ENCODE measurements at regions not wholly inside any gene's neighbourhood (a gene's known extent, or its start where the extent isn't known, plus 50 kb on each side); places are given as distances from the start of the nearest gene placed in this dataset.

- DNase-seq (ENCODE audit: low read depth): peak; percentile 91
Measured at GRCh38 chr3:24595796-24596195, 101.1 kb upstream of the THRB start.

GRCh38 chr3:24596626-24597025 is 102.0 kb upstream of the THRB start:
- DNase-seq (ENCODE audit: low read depth): no peak

DNA sequence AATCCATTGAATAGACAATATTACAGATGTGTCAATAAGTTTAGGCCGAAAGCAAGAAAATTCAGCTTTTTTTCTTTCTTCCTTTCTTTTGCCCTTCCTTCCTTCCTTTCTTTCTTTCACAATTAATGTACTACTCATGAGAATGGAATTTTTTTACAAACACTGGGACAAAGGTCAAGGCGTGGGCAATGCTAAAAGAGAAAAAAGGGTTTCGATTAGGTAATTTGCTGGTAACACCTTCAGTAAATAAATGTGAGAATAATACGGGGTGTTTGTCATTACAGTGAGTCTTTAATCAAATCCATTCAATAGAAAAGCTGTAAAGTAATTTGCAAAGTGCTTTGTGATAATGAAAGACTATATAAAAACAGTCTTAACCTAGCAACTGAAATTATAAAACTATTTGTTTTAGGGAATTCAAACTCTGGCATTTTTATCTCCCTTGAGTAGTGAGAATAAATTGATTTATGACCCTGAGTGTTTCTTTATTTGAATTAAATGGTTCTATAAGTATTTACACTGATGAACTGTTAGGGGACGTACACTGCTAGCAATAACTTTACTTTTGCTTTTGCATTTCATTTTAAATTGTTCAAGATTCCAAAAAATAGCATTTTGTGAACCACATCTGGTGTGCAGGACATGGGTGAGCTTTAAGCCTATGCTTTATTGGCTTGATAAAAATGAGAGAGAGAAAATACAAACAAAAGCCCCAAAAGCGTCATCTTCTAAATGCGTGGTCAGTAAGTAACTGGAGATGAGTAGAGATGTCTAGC is 104.2 kb upstream of the THRB start:
- peak; percentile 95 for DNase-seq (ENCODE audit: low read depth)

DNA sequence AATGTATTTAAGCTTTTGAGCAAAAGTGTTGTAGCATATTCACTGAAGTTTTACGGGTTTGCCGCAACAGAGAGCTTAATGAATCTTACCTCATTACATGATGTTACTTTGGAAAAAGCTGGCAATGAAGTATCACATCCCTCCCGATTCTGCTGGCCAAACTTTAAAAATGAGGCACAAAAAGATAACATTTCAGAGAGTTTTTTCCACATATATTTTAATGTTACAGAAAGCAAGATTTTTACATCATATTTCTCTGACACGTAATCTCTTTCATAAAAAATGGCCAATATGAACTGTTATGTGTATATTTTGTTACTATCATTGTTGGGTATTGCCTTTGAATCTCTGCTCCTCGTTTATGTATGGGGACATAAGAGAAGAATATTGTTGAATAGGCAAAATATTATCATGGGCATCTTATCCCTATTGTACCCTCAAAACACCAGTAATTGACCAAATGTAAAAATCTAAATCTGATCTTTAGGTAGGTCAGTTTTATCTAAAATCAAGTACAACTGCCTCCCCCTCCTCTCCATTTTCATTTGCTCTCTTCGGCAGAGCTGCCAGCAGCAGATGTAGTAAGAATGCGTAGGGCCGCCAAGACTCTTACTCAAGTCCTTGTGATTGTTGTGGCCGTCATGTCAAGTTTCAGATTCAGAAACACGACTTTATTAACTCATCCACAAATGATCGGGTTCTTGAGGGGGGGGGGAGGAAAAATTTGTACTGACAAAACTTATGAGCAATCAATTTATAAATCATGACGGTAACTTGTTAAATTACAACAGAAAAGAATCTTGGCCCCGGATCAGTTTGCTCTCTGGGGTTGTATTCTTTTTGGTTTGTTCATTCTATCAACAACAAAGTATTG is 106.7 kb upstream of the THRB start:
- DNase-seq (ENCODE audit: low read depth): no peak

GRCh38 chr3:24604215-24604614 is 109.6 kb upstream of the THRB start:
- peak; percentile 78 for DNase-seq (ENCODE audit: low read depth)

DNA sequence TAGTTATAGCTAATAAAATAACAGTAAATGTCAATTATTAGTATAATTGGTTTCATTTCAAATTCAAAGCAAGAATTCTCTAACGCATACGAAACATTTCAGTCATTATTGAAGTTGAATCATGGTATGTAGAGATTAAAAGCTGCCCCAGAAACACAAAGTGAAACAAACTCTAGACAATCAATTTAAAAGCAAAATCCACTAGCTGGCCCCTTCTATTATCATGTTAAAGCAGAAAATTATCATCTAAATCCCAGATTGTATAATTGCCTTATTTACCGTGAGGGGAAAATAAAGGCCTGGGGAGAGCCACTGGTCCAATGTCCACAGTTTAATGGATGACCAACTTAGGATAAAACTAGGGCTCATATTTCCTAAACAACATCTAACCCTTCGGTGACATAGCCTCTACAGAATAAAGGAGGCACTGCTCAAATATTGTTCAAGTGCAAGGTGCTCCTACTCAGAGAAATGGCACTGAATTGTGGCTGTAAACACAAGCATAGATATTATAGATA is 110.9 kb upstream of the THRB start:
- DNase-seq (ENCODE audit: low read depth): no peak

DNA sequence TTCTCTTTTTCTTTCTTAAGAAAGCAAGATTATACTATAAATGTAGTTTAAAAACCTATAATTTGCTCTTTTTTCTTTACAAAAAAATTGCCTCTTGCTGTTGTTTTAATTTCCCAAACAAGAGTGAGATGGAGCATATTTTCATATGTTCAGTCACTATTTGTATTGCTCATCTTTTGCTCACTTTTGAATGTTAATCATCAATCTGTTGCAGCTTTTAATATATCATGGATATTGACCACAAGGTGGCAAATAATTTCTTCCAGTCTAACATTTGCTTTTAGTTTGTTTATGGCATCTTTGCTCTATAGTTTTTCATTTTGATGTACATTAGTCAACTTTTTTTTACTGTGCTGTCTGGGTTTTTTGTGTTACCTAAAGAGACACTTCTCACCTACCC is 112.6 kb upstream of the THRB start:
- DNase-seq (ENCODE audit: low read depth): no peak

- no peak for DNase-seq (ENCODE audit: low read depth)
Measured at GRCh38 chr3:24608701-24609390, 114.2 kb upstream of the THRB start.

- DNase-seq (ENCODE audit: low read depth): no peak
Measured at GRCh38 chr3:24614359-24614758, 119.7 kb upstream of the THRB start.

- peak; percentile 94 for DNase-seq (ENCODE audit: low read depth)
Measured at GRCh38 chr3:24615177-24615576, 120.5 kb upstream of the THRB start.

DNA sequence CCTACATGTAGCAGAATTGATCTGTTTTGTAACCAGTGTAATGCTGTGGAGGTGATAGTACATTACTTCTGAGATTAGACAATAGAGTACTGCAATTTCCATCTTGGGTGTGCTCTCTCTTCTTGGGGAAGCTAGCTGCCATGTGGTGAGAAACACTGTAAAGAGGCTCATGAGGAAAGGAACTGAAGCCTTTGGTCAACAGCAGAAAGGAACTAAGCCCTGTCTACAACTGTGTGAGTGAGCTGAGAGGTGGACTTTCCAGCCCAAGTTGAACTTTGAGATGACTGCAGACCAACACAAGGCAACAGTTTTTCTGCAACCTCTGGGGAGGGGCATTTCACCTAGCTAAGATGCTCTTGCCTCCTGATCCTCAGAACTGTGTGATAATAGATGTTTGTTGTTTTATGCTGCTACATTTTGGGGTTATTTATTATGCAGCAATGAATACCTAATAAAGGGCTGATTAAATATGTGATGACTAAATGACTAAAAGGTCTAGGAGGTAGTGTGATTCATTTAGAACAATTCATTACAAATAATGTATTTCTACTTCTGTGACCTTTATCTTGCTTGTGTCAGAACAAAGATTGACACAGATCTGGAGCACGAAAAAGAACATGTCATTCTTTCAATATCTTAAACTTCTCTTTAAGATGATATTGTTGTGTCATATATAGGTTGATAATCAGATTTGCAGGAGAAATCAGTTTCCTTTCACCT is 121.6 kb upstream of the THRB start:
- no peak for DNase-seq (ENCODE audit: low read depth)

DNA sequence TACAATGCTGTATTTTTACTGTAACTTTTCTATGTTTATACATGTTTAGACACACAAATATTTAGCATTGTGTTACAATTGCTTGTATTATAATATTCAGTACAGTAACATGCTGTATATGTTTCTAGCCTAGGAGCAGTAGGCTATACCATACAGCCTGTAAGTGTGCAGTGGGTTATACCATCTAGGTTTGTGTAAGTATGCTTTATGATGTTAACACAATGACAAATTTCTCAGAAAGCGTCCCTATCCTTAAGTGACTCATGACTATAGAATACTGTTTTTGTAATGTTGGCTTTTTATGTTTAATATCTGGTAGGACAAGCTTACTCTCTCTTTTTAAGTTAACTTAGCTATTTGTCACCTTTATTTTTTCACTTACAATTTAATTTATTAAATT is 127.5 kb upstream of the THRB start:
- no peak for DNase-seq (ENCODE audit: low read depth)

GRCh38 chr3:24622696-24623225 is 128.1 kb upstream of the THRB start:
- DNase-seq (ENCODE audit: low read depth): no peak

- no peak for DNase-seq (ENCODE audit: low read depth)
Measured at GRCh38 chr3:24623657-24624056, 129.0 kb upstream of the THRB start.

GRCh38 chr3:24624938-24625681 is 130.5 kb upstream of the THRB start:
- no peak for DNase-seq (ENCODE audit: low read depth)

GRCh38 chr3:24628523-24629258 is 134.0 kb upstream of the THRB start:
- peak; percentile 5 for DNase-seq (ENCODE audit: low read depth)

GRCh38 chr3:24631481-24631880 is 136.8 kb upstream of the THRB start:
- no peak for DNase-seq (ENCODE audit: low read depth)

- no peak for DNase-seq (ENCODE audit: low read depth)
Measured at GRCh38 chr3:24639061-24639460, 144.4 kb upstream of the THRB start.

- DNase-seq (ENCODE audit: low read depth): no peak
Measured at GRCh38 chr3:24639481-24640329, 145.1 kb upstream of the THRB start.
